ENCODE measurements at regions not wholly inside any gene's neighbourhood (a gene's known extent, or its start where the extent isn't known, plus 50 kb on each side); places are given as distances from the start of the nearest gene placed in this dataset.

DNA sequence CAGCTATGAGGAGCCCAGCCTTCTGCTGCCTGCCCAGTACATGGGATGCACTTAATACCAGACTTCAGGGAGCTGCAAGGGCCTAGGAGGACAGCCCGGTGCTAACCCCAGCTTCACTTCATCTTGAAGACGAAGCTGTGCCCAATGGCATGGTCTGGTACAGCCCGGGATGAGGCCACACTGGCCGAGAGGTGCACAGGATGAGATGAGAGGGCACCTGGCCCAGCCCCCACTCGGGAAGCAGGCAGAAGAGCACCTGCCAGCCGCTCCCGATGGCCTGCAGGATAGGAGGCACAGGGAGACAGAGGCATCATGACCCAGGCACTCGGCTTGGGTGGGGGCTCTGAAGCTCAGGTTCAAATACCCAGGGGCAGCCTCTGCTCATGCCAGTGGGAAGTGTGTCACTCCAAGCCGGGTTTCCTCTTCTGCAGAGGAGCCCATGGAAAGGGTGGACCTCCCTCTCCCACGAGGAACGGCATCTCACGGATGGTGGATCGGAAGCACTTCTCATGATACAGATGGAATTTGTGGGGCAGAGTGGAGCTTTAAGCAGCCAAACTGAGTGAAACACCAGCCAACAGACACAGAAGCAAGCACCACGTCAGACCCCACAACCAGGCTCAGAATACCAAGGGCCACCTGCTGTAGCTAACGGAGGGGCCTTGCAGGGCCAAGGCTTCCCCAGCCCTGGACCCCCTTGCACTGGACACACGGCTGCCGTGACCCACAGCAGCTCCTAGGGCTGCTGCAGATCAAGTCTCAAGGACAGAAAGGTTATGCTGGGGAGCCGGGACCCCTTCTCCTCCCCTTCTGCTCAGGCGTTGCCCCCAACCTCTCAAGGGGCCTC, 875.2 kb downstream of the BRD1 start:
- peak; percentile 37 for DNase-seq

DNA sequence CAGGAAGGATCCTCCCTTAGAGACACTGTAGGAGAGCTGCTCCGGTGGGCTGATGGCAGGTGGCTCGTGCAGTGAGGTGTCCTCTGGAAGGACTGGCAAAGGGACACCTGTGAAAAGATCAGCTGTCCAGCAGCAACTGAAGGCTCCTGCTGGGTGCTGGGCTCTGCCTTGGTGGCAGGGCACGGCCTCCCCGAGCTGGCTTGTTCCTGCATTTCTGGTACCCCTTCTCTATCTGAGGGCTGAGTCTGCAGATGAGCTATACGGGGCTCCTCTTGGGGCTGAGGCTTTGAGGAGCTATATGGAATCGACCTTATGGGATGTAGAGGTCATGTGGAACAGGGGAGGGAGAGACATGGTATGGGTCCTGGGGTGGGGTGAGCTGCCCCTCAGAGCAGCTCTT, 875.8 kb downstream of the BRD1 start:
- peak; percentile 43 for DNase-seq

DNA sequence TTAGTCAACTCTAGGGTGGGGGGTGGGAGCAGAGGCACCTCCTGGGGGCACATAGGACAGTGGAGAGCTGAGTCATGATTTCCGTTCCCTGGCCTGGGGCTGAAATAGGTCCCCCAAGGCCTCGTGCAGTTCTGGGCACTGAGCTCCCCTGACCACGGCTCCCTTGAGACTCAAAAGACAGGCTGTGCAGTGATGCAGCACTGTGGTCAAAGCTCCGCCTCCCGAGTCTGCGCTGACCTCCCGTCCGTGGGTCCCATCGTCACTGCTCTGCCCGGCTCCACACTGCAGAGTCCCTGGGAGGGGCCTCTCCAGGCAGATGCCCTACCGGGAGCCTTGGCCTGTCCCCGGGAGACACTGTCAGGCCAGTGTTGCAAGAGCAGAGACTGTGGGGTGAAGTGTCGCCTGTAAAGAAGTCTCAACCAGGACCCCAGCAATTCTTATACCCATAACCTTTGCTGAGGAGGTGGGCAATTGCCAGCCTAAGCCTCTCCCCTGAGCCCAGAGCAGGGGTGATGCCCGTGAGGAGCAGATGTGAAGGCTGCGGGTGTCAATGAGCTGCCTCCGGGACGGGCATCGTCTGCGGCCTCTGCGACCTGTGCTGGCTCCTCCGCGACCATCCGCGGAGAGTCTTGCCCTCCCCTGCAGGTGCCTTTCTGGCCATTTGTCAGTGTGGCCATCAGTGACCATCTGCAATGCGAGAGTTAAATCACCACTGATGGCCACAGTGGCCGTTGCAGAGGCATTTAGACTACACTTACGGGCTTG, 877.3 kb downstream of the BRD1 start:
- peak; percentile 60 for DNase-seq

DNA sequence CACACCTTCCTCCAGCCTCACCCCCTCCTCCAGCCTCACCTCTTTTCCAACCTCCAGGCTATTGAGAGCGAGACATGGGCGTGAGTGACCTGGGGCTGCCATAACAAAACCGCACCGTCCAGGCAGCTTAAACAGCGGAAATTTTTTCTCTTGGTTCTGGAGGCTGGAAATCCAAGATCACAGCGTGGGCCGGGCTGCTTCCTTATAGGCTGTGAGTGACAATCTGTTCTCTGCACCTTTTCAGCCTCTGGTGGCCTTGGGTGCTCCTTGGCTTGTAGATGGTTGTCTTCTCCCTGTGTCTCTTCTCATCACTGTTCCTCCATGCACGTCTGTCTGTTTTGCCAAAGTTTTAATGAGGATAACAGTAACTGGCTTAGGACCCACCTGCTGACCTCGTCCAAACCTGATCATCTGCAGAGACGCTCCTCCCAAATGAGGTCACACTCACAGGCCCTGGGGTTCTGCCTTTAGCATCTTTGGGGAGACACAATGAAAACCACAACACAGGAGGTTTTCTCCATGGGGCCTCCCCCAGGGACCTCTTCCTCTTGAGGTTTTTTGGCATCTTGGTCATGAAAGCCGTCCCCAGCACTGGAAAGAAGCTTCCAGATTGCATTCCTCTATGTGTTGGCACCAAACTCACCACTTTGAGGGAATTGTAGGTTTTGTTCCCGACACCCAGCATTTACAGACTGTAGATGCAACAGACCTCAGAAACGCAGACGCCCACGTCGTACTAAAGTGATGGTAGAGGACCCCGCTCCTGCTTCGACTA, 878.1 kb downstream of the BRD1 start:
- DNase-seq: no peak

DNA sequence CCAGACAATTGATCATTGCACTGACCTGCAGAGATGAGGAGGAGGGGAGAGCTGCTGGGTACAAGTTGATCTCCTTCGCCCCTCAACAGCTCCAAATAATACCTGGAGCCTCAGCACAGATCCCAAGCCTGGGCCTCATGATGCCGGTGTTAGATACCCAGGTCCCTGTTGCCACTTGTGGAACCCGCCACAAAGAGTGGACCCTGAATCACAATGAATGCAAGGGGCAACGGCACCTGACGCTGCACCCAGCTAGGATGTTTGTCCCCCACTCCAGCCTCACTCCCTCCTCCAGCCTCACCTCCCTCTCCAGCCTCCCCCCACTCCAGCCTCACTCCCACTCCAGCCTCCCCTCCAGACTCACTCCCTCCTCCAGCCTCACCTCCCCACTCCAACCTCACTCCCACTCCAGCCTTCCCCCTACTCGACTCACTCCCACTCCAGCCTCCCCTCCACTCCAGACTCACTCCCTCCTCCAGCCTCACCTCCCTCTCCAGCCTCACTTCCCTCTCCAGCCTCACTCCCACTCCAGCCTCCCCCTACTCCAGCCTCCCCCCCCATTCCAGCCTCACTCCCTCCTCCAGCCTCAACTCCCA, 879.0 kb downstream of the BRD1 start:
- no peak for DNase-seq

DNA sequence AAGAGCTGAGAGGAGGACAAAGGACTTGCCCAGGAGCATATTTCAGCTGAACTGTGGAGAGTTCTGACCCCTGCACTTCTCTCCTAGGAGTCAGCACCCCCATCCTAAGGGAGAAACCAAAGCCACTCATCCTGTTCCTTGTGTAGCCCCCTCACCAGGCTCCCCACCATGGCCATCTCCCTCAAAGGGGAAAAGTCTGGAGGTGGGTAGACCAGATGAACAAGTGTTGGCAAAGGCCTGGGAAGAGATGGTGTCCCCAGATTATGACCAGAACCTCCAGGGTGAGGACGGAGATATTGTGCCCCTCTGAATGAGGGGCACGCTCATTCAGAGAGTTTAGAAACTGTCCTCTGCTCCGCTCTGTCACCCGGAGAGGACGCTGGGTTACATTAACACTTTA, 880.0 kb downstream of the BRD1 start:
- no peak for DNase-seq

DNA sequence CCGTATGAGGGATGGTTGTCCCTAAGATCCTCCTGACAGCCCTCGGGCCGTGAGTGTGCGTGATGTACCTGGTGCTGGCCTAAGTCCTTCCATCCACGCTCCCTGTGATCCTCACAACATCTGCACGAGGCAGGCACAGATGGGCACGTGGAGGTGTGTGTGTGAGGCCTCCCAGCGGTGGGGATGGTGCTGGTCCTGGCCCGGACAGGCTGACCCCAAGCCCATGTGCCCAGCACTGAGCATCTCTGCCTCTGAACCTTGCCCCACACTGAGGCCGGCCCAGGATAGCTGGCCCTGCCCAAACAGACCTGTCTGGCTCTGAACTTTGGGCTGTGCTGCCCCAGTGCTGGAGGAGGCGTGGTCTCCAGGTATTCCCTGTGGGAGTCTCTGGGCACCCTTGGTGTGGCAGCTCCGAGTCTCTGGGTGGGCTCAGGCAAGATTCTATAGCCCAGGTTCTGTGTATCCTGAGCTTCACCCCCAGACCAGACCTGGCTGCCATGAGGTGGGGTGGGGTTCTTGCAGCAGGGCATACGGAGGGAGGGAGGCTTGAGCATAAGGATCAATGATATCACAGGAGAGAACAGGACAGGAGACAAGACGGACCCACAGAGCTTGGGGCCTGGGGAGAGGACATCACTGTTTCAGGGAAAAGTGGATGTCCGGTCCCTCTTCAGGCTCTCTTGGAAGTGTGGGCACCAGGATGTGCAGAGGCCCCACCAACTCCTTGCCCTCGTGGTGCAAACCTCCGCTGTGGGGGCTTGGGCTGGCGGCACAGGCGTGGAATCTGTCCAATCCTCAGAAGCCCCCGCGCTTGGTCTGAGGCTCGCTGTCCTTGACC, 881.8 kb downstream of the BRD1 start:
- peak; percentile 57 for DNase-seq

DNA sequence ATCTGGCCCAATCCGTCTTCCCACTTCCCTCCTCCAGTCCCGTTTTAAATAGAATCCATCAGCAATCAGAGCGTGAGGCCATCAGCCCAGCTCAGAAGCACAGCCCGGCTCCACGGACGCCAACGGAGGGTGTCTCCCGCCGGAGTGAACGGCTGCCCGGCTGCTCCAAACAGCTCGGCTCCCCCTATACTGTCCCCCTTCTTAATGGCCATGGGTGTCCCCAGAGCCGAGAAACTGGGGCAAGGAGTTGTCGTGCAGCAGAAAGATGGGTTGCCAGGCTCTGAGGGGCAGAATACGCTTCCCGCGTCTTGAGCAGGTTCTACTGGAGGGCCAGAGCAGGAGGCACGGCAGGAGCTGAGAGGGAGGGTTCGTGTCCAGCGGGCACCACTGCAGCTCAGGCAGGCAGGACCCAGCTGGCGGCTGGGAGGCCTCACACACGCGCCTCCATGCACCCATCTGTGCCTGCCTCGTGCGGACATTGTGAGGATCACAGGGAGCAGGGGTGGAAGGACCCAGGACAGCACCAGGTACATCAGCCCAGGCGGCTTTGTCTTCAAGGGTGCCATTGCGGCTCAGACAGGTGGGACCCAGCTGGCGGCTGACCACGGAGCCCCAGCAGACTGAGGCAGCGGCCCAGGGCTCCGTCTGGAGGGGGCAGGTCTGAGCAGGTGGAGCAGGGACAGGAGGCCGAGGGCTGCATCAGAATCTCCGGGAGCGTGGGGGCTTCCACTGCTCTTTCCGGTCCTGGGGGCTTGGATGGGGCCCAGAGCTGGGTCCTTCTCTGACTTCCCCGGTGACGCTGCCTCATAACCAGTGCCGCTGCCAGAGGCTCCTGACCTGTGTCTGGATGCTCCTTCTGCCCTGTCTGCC, 882.7 kb downstream of the BRD1 start:
- peak; percentile 47 for DNase-seq

DNA sequence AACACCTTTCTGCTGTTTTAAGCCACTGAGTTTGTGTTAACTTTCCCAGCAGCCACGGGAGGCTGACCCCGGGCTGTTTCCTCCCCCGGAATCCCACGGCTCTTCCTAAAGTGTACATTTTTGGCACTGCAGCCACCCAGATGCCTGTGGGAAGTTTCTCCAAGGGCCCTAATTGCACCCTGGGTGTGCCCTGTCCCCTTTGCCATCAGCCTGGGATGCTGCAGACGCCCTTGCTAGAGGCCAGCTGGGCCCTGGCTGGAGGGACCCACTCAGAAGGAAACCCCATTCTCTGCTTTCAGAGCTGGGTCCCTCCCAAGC, 883.3 kb downstream of the BRD1 start:
- DNase-seq: peak; percentile 25

DNA sequence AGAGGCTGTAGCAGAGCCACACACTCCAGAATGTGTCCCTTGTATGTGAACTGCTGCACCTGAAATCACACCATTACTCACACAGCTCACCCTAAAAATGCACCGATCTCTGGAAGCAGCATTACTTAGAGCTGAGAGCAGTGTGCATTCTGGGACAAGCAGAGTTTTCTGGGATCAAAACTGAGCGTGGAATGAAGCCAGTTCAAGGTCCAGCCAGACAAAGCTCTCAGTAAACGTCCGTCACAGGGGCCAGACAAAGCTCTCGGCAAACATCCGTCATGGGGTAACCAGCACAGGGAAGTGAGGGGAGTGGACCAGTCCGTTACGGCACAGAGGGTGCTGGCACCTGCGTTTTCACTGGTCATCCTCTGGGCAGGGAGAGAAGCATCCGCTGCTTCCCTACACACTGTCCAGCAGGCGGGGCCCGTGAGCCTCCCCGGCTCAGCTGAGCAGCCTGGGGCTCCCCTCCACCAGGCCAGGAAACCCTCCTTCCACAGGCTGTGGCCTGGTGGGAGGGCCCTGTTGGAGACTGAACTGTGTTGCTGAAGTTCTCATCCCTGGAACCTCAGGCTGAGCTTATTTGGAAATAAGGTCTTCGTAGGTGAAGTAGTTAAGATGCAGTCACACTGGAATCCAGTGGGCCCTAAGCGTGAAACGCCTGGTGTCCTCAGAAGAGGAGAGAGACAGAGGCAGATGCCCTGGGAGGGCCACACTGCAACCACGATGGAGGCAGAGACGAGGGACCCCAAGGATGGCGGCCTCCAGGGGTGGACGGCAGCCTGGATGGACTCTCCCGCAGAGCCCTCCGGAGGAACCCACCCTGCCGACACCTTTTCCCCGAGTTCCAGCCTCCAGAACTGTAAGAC, 883.9 kb downstream of the BRD1 start:
- peak; percentile 57 for DNase-seq

DNA sequence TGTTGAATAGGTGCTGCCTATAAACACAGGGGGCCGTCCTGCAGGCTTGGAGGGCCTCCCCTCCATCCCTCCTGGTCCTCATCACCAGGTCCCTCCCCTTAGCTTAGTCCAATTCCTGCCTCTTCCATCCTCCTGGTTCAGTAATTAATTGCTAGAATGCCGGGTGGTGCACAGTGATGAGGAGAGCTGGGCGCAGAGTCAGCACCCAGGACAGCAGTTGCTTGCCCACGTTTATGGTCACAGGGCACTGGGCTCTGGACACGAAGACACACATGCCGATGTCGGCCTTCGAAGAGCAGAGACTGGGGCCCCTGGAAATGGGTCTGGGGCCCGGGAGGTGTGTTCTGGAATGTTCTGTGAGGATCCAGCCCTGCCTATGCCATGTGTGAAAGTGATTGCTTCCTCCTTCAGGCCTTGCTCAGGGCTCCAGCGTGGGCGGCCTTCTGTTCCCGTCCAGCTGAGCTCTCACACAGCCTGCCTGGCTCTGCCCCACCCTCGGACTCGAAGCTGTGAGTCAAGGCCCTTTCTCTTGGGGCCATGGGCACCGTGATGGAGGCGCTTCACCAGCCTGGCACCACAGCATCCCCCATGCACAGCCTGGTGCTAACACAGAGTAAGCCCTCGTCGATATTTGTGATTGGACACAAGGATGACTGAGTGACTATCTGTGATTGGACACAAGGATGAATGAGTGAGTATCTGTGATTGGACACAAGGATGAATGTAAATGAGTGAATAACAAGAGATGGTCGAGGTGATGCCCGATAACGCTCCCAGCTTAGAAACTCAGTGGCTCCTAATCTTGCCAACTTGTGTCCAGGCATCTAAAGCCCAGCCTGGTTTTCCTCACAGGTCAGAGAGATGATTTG, 884.7 kb downstream of the BRD1 start:
- DNase-seq: peak; percentile 53

DNA sequence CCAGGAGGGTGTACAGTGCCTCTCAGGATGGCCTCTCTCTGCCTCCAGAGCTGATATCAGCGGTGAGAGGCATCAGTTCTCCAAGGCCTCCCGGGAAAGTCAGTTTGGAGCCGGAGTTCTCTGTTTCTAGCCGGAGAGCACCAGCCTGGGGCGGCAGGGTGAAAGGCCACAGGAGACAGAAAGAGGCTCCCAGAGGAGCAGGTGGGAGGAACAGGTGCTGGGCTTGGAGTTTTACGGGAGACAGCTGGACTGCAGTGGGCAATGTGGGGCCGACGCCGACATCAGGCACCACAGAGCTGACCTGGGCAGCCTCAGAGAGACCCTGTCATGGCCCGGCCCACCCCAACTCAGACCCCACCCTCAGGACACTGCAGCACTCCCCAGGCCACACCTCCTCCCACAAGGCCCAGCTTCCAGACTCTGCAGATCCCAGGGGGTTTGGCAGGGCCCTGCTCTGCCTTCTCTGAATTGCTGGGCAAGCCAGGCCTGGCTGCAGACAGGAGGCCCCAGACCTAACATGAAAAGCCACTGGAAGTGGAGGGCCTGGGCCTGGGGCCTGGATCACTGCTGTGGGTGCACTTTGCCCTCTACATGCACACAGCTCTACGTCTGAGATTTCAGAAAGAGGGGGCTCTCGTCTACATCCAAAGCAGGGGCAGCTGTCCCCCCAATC, 885.6 kb downstream of the BRD1 start:
- DNase-seq: peak; percentile 31

DNA sequence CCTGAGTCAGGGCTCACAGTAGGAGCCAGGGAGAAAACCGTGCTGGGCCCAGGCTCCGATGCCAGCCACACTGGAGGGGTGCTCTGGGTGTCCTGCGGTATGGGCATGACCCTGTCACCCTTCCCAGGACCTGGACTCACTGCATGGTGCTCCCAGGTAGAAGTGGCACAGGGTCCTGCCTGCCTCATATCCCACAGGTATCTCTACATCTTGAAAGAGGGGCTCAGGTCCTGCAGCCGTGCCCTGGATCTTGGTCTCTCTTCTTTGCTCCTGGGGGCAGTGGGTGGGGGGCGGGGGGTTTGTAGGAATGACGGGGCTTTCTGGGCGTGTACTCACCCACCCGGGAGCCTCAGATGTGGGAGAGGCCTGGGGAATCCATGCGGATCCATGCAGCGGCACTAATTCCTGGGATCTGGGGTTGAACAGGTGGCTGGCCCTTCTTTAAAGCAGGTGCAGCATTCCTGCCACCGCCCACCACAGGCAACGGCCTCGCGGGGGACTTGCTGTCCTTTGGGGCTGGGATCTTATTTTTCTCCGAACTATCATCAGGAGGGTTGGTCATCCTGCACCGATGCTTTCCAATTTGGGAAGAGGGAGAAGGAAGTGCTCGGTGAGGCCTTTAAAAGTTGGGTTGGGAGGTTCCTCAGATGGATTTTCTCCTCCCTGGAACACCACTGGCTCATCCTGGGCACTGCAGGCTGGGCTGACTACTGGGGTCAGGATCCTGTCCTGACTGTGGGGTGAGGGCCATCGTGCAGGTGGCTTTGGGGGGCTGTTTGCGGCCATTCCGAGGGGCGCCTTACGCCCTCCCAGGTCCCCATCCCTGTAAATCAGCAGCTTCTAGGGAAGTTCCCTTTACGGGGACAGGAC, 886.4 kb downstream of the BRD1 start:
- DNase-seq: peak; percentile 42

DNA sequence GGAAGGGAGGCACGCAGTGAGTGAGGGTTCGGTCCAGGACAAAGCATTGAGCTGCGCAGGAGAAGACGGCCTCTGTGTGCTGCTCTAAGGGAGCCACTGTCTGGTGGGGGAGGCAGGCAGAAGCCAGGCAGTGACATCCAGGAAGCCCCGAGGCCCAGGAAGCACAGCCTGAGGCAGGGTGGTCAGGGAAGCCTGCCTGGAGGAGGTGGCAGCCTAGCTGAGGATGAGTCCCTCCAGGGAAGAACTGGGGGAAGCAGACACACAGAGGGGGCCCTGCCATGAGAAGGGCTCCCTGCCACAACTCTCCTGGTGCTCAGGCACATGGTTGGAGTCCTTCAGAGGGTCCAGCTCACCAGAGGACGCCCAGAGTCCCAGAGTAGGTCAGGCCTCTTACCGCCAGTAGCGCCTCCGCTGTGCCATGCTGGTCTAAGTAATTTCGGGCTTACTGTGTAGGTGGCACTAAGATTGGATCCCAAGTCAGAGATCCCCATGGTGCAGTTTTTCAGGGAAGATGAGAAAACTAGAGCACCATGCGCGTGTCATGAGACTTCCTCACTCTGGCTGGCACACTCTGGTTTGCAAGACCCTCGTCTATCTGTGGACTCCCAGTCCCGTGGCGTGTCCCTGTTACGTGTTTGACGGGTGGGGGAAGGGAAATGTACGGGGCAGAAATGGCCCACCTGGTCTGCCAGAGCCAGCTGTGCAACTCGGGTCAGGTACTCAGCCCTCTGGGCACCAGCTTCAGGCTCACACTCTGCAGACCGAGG, 887.2 kb downstream of the BRD1 start:
- DNase-seq: peak; percentile 42

DNA sequence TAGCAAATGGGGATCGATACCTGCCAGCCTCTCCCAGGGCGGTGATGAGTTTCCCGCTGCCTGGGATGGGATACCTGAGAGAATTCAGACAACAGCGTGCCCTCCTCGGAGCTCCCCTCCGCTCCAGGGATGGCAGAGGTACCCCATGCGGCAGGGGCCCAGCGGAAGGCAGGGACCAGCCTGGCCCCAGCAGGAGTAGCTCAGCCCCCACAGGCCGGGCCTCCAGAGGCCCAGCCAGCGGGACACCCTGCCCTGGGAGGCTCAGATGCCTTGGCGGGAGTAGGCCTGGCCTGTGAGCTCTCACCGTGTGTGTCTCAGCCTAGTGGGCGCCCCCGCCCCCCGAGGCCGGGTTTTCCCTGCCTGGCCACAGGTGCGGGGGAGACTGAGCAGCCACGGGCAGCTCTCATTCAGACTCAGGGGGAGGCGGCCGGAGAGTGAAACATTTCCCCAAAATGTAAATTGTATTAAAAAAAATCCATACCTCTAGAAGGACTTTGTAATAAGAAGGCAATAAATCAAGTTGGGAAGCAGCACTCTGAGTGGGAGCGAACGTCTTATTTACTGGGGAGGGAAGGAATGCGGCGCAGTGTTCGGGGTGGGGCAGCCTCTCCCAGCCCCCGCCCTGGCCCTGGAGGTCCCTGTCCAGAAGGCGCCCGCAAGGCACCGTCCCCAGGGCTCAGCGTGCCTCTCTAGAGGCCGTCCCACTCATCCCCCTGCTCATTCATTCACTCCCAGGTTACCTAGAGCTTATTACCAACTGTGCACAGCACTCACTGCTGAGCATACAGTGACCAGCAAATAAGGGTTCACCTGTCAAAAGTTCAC, 888.0 kb downstream of the BRD1 start:
- peak; percentile 39 for DNase-seq

DNA sequence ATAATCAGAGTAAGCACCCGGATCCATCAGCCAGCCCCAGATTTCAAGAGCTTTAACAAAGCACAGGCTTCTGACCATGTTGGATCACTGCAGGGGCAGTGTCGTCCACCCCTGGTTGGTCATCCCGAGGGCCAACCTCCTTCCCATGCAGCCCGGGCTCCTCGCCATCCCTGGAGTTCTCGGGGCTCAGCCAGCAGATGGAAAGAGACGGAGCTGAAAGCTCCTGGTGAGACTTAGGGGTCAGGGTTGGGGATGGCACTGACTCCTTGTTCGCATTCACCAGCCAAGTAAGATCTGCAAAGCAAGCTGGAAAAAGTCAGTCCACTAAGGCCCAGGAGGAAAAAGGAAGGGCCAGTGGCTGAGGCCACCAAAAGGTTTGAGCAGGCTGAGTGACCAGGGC, 888.9 kb downstream of the BRD1 start:
- DNase-seq: peak; percentile 38
